CD4-positive, CD25-positive, alpha-beta regulatory T cell (primary cell): ENCODE measurements at regions not wholly inside any gene's neighbourhood (a gene's known extent, or its start where the extent isn't known, plus 50 kb on each side); places are given as distances from the start of the nearest gene placed in this dataset.

Source experiments
- ATAC-seq, 2 donors: fragments of 150-1000 bp; cut with Tn5 transposase; one replicate each; pipeline ENCODE4 v1.10.0; 2021; ENCODE audit warnings: low read depth in 2 of 2, moderate number of reproducible peaks in 2 of 2, moderate library complexity in 1 of 2
- DNase-seq, 3 donors: peaks; one replicate each; pipeline versions ENCODE4 v3.0.0 to v3.0.0-alpha.2; 2012 to 2022; ENCODE audit warnings: mixed read lengths in 1 of 3
- H3K27ac ChIP-seq: one replicate; pipeline ENCODE4 v1.7.0; 2013; ENCODE audit warnings: mild to moderate bottlenecking, low read length; ENCODE audit not compliant: insufficient read depth, poor library complexity, severe bottlenecking
- H3K27me3 ChIP-seq: one replicate; pipeline ENCODE4 v1.7.0; 2013; ENCODE audit warnings: low read length; ENCODE audit not compliant: control insufficient read depth, insufficient read depth
- H3K36me3 ChIP-seq: one replicate; pipeline ENCODE4 v1.7.0; 2013; ENCODE audit warnings: mild to moderate bottlenecking, low read length, moderate library complexity; ENCODE audit not compliant: control insufficient read depth, insufficient read depth
- H3K4me1 ChIP-seq: 2 replicates; pipeline ENCODE4 v1.7.0; 2013; ENCODE audit warnings: mild to moderate bottlenecking, low read length; ENCODE audit not compliant: insufficient read depth, control insufficient read depth, poor library complexity, severe bottlenecking
- H3K4me3 ChIP-seq: one replicate; pipeline ENCODE4 v1.7.0; 2013; ENCODE audit warnings: low read depth, mild to moderate bottlenecking, low read length, moderate library complexity
- H3K9me3 ChIP-seq, 2 experiments: 1 replicate in 1 of 2; 2 replicates in 1 of 2; pipeline ENCODE4 v1.7.0; 2013; ENCODE audit warnings: low read length in 2 of 2, mild to moderate bottlenecking in 1 of 2, moderate library complexity in 1 of 2; ENCODE audit not compliant: control insufficient read depth in 2 of 2
- H3K27ac Mint-ChIP-seq, 3 donors: one replicate each; pipeline ENCODE4 v1.8.0; 2020 to 2022; ENCODE audit warnings: mild to moderate bottlenecking in 3 of 3, mixed read lengths in 3 of 3, moderate library complexity in 2 of 3
- H3K27me3 Mint-ChIP-seq: one replicate; pipeline ENCODE4 v1.8.0; 2022; ENCODE audit warnings: mild to moderate bottlenecking, mixed read lengths
- H3K36me3 Mint-ChIP-seq: one replicate; pipeline ENCODE4 v1.8.0; 2020; ENCODE audit warnings: mixed read lengths
- H3K4me1 Mint-ChIP-seq, 4 donors: one replicate each; pipeline ENCODE4 v1.8.0; 2020 to 2022; ENCODE audit warnings: mixed read lengths in 4 of 4, mild to moderate bottlenecking in 1 of 4
- H3K4me3 Mint-ChIP-seq, 4 donors: one replicate each; pipeline ENCODE4 v1.8.0; 2020 to 2022; ENCODE audit warnings: mild to moderate bottlenecking in 4 of 4, mixed read lengths in 4 of 4, moderate library complexity in 3 of 4
- H3K9me3 Mint-ChIP-seq, 7 donors: one replicate each; pipeline ENCODE4 v1.8.0; 2020 to 2022; ENCODE audit warnings: mixed read lengths in 7 of 7, mild to moderate bottlenecking in 3 of 7, moderate library complexity in 2 of 7

DNA sequence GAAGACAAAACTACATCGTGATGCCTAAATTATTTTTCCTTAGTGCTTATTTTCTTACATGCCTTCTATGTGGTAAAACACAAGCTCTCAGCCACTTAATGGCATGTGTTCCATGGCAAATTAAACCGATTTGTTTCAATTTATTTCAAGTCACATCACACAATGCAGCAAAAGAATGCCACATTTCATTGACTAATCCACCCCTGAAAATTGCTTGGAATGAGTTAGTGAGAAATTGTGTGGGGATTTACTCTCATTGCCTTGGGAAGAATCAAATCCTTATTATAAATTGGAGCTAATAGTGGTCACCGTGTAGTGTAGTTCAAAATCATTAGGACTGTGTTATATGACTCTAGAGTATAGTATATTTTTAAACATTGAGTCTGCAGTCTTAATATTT, 485.5 kb upstream of the KLHL1 start:
- ATAC-seq: no peak
- no peaks in the 10 kb centered on the region for H3K36me3 ChIP-seq
- no peak overlapping the region for H3K27ac ChIP-seq
- no peaks in the 10 kb centered on the region for H3K4me1 ChIP-seq
- no peak overlapping the region for H3K4me3 ChIP-seq
- no peaks in the 10 kb centered on the region for H3K36me3 Mint-ChIP-seq
- no peaks in the 10 kb centered on the region for H3K27me3 Mint-ChIP-seq
- H3K27me3 ChIP-seq: no peaks in the 10 kb centered on the region
- H3K4me3 Mint-ChIP-seq: no peak overlapping the region
- H3K4me1 Mint-ChIP-seq: no peaks in the 10 kb centered on the region
- DNase-seq: no peak
- H3K9me3 ChIP-seq: no peaks in the 10 kb centered on the region
- peaks cover 0 to 13% (median 0%) of the 10 kb centered on the region in 7 donors for H3K9me3 Mint-ChIP-seq
- H3K27ac Mint-ChIP-seq: no peak overlapping the region

- H3K27me3 Mint-ChIP-seq: no peaks in the 10 kb centered on the region
- Histone ChIP-seq H3K27ac (no peak overlapping the region), H3K9me3 (no peaks in the 10 kb centered on the region), H3K36me3 (no peaks in the 10 kb centered on the region), H3K27me3 (no peaks in the 10 kb centered on the region), H3K4me1 (no peaks in the 10 kb centered on the region), H3K4me3 (no peak overlapping the region)
- no peaks in the 10 kb centered on the region for H3K4me1 Mint-ChIP-seq
- DNase-seq (no peak), ATAC-seq (no peak)
- peaks cover 1 to 29% (median 11%) of the 10 kb centered on the region in 7 donors for H3K9me3 Mint-ChIP-seq
- H3K27ac Mint-ChIP-seq: no peak overlapping the region
- H3K4me3 Mint-ChIP-seq: no peak overlapping the region
- no peaks in the 10 kb centered on the region for H3K36me3 Mint-ChIP-seq
Observed at GRCh38 chr13:70585109-70585508, 476.9 kb upstream of the KLHL1 start.

GRCh38 chr13:70580825-70581224, 472.6 kb upstream of the KLHL1 start:
- Mint-ChIP-seq H3K36me3 (no peaks in the 10 kb centered on the region), H3K27me3 (no peaks in the 10 kb centered on the region), H3K4me3 (no peak overlapping the region), H3K27ac (no peak overlapping the region), H3K9me3 (peaks cover 0 to 27% (median 7%) of the 10 kb centered on the region in 7 donors), H3K4me1 (peaks cover 0 to 5% (median 0%) of the 10 kb centered on the region in 4 donors)
- H3K9me3 ChIP-seq: no peaks in the 10 kb centered on the region
- DNase-seq: no peak
- ATAC-seq: no peak
- H3K27ac ChIP-seq: no peak overlapping the region
- no peaks in the 10 kb centered on the region for H3K27me3 ChIP-seq
- no peaks in the 10 kb centered on the region for H3K4me1 ChIP-seq
- H3K4me3 ChIP-seq: no peak overlapping the region
- H3K36me3 ChIP-seq: no peaks in the 10 kb centered on the region

- H3K4me3 ChIP-seq: no peak overlapping the region
- H3K27ac ChIP-seq: no peak overlapping the region
- no peaks in the 10 kb centered on the region for H3K27me3 ChIP-seq
- ATAC-seq (no peak), DNase-seq (no peak)
- Mint-ChIP-seq H3K4me1 (peaks cover 0 to 5% (median 0%) of the 10 kb centered on the region in 4 donors), H3K27ac (no peak overlapping the region), H3K4me3 (no peak overlapping the region), H3K27me3 (no peaks in the 10 kb centered on the region), H3K36me3 (no peaks in the 10 kb centered on the region), H3K9me3 (peaks cover 0 to 20% (median 5%) of the 10 kb centered on the region in 7 donors)
- H3K4me1 ChIP-seq: no peaks in the 10 kb centered on the region
- H3K9me3 ChIP-seq: no peaks in the 10 kb centered on the region
- no peaks in the 10 kb centered on the region for H3K36me3 ChIP-seq
Observed at GRCh38 chr13:70579941-70580340, 471.7 kb upstream of the KLHL1 start.

- no peaks in the 10 kb centered on the region for H3K4me1 ChIP-seq
- no peaks in the 10 kb centered on the region for H3K27me3 Mint-ChIP-seq
- no peak overlapping the region for H3K4me3 Mint-ChIP-seq
- no peaks in the 10 kb centered on the region for H3K9me3 ChIP-seq
- H3K4me1 Mint-ChIP-seq: no peaks in the 10 kb centered on the region
- no peak overlapping the region for H3K27ac ChIP-seq
- no peak for ATAC-seq
- H3K4me3 ChIP-seq: no peak overlapping the region
- H3K27ac Mint-ChIP-seq: no peak overlapping the region
- no peaks in the 10 kb centered on the region for H3K36me3 Mint-ChIP-seq
- no peaks in the 10 kb centered on the region for H3K27me3 ChIP-seq
- no peaks in the 10 kb centered on the region for H3K36me3 ChIP-seq
- DNase-seq: no peak
- H3K9me3 Mint-ChIP-seq: peaks cover 0 to 7% (median 3%) of the 10 kb centered on the region in 7 donors
Observed at GRCh38 chr13:70571221-70571620, 463.0 kb upstream of the KLHL1 start.

GRCh38 chr13:70568571-70568970, 460.3 kb upstream of the KLHL1 start:
- no peaks in the 10 kb centered on the region for H3K4me1 ChIP-seq
- Mint-ChIP-seq H3K9me3 (peaks cover 0 to 3% (median 2%) of the 10 kb centered on the region in 7 donors), H3K4me3 (no peak overlapping the region), H3K27ac (no peak overlapping the region), H3K4me1 (no peaks in the 10 kb centered on the region), H3K27me3 (no peaks in the 10 kb centered on the region), H3K36me3 (no peaks in the 10 kb centered on the region)
- no peaks in the 10 kb centered on the region for H3K9me3 ChIP-seq
- H3K4me3 ChIP-seq: no peak overlapping the region
- no peaks in the 10 kb centered on the region for H3K27me3 ChIP-seq
- DNase-seq: peak in 1 of 3 donors; percentile 9
- ATAC-seq: no peak
- H3K27ac ChIP-seq: no peak overlapping the region
- H3K36me3 ChIP-seq: no peaks in the 10 kb centered on the region

GRCh38 chr13:70544706-70545105, 436.5 kb upstream of the KLHL1 start:
- Mint-ChIP-seq H3K36me3 (no peaks in the 10 kb centered on the region), H3K27ac (no peak overlapping the region)
- ATAC-seq: no peak

GRCh38 chr13:70541451-70541850, 433.2 kb upstream of the KLHL1 start:
- Mint-ChIP-seq H3K4me3 (no peak overlapping the region), H3K27me3 (no peaks in the 10 kb centered on the region), H3K4me1 (no peaks in the 10 kb centered on the region), H3K27ac (no peak overlapping the region), H3K36me3 (no peaks in the 10 kb centered on the region), H3K9me3 (peaks cover 0 to 12% (median 6%) of the 10 kb centered on the region in 7 donors)
- DNase-seq (no peak), ATAC-seq (no peak)
- no peaks in the 10 kb centered on the region for H3K4me1 ChIP-seq
- peaks cover 3 to 4% of the 10 kb centered on the region in 2 experiments for H3K9me3 ChIP-seq
- H3K27me3 ChIP-seq: no peaks in the 10 kb centered on the region
- H3K36me3 ChIP-seq: no peaks in the 10 kb centered on the region
- H3K4me3 ChIP-seq: no peak overlapping the region
- no peak overlapping the region for H3K27ac ChIP-seq

More at GRCh38 chr13:70544706-70545105, 436.5 kb upstream of the KLHL1 start:
- no peak overlapping the region for H3K4me3 ChIP-seq
- H3K27me3 ChIP-seq: no peaks in the 10 kb centered on the region
- Mint-ChIP-seq H3K27me3 (no peaks in the 10 kb centered on the region), H3K9me3 (peaks cover 0 to 18% (median 3%) of the 10 kb centered on the region in 7 donors), H3K4me3 (no peak overlapping the region), H3K4me1 (no peaks in the 10 kb centered on the region)
- no peak overlapping the region for H3K27ac ChIP-seq
- peaks cover 0 to 11% of the 10 kb centered on the region in 2 experiments for H3K9me3 ChIP-seq
- H3K4me1 ChIP-seq: no peaks in the 10 kb centered on the region
- no peak for DNase-seq
- H3K36me3 ChIP-seq: no peaks in the 10 kb centered on the region
